GM18873 (cell line): ENCODE measurements at regions not wholly inside any gene's neighbourhood (a gene's known extent, or its start where the extent isn't known, plus 50 kb on each side); places are given as distances from the start of the nearest gene placed in this dataset.
"Not testable (repeated sequence)": the region's sequence is repeated elsewhere in the genome, so short reads cannot be mapped to it uniquely, and the experiment has no call there.

ENCODE experiments used
- ATAC-seq: cut with Tn5 transposase; IDR thresholded peaks from one replicate; pipeline ENCODE4 v1.9.1; 2021; ENCODE audit warnings: mild to moderate bottlenecking, moderate library complexity, moderate number of reproducible peaks; ENCODE audit not compliant: unreplicated experiment, low FRiP score

DNA sequence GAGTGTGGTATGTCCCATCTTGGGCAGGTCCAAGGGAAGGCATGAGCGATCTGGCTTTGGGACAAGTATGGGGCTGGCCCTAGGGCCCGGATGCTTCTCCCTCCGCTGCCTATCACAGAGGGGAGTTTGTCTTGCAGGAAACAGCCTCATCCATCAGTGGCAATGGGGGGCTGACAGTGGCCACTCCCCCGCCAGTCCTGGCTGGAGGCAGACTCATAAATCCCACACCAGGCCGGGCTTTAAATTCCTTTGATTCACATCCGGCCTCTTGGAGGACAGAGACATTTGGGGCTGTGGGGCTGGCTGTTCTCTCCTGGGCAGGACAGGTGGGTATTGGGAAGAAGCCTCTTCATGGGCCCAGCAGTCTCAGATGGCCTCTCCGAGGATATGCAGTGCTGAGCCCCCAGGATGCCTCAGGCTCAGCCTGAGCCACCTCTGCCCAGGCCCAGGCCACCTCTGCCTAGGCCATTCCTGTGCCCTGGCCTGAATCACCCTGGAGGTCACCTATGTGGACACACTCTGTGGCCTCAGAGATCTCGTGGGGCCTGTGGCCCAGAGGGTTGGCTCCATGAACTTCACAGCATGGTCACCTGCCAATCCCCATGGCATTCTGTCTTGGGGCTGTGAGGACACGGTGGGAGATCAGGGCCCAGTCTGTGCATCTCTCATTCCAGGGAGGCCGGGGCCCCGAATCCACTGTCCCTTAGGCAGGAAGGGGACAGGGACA is 84.2 kb upstream of the GOLGA6L4 start:
- ATAC-seq: no peak

DNA sequence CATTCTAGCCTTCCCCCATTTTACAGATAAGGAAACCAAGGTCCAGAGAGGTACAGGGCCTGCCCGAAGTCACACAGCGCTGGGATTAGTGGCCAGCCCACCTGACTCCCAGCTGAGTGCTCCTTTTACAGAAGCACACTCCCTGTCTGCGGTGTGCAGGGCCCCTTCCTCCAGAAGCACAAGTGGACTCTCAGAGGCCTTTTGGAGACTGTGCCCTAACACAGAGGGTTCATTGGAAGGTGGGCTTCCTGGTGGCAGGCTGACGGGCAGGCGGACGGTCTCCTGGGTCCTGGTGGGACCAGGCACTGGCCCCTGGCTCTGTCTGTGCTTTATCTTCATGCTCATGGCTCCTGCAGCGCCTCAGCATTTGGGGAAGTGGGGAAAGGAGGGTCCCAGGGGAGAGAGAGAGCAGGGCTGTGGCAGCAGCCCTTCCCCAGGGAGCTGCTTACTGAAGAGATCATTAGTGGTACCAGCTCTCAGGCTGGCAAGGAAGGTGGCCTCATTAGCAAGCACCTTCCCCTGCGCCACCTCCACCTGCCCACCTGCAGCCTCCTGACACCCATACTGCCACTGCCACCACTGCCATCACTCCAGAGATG is 83.1 kb upstream of the GOLGA6L4 start:
- ATAC-seq: not testable (repeated sequence)

DNA sequence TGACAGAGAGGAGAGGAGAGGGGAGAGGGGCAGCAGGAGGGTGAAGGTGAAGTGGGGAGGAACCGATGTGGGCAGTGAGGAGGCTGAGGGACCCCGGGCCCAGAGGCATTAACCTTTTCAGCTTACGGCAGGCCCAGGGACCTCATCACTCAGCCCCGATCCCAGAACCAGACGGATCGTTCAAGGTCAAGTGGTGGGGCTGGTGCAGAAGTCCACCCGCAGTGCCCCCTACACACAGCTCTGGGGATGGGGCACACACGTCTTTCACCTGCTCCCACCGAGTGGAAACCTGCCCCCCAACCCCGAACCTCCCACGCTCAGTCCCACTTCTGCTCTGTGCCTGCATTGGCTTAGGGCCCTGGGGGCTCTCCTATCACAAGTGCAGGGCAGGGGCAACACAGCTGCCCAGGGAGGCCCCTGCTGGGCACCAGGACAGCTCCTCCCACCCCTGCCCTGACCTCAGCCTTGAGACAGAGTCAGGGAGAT is 81.9 kb upstream of the GOLGA6L4 start:
- ATAC-seq: not testable (repeated sequence)

DNA sequence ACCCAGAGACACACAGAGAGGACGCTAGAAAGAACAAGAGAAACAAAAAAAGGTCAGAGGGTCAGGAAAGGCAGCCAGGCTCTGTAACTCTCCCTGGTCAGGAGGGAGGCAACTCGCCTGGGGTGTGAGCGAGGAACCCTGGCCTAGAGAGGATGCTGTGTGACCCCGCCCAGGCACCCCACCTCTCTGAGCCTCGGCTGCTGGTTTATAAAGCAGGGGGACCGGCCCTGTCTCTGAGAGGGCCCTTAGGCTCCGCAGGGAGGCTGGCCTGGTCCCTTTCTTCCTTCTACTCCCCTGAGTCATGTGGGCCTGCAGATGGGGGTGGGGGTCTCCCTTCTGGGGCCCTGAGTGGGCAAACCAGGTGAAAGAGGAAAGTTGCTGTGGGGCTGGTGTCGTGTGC is 81.3 kb upstream of the GOLGA6L4 start:
- ATAC-seq: not testable (repeated sequence)

DNA sequence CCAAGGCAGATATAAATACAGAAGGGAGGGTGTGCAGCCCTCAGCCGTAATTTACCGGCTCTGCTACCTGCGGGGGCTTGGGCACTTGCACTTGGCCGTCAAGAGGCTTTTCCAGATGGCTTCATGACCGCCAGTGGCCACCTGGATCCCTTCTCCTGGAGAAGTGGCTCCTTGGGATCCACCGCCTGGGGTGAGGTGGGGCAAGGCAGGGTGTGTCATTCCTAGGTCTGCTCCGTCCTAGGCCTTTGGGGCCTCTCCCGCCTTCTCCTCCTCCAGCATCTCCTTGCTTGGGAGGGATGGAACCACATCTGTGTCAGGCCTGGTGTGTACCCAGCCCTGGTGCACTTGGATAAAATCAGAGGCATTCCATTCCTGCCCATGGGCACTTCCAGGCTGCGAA is 80.8 kb upstream of the GOLGA6L4 start:
- ATAC-seq: not testable (repeated sequence)

DNA sequence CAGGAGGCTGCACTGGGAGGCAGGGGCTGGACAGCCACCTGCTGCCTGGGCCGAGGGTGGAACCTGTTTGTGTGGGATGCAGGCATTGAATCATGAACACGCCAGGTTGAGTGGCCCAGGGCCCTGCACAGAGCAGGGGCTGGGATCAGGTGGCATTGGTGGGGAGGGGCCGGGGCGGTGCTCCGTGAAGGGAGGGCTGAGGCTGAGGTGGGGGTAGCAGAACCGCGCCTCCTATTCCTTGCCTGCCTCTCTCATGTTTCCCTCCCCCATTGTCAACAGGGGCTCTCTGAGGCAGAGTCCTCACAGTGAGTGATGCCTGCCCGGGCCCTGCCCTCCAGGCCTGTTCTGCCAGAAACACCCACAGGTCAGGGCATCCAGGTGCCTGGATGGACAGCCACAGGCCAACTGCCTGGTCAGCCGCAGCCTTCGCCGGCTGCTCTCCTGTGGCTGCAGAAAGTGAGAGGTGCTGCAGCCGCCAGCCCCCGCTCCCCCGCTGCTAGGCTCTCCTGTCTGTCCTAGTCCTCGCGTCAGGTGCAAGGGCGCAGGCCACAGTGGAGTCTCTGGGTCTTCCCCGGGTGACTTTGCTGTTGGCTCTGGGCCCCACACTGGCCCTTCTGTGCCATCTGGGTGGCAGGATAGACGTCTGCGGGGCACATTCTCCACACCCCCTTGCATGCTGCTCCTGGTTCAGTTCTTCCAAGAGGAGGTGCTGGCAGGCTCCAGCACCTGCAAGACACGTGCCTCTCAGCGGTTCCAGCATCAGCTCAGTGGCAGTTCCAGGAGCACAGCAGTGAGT is 79.6 kb upstream of the GOLGA6L4 start:
- ATAC-seq: not testable (repeated sequence)

DNA sequence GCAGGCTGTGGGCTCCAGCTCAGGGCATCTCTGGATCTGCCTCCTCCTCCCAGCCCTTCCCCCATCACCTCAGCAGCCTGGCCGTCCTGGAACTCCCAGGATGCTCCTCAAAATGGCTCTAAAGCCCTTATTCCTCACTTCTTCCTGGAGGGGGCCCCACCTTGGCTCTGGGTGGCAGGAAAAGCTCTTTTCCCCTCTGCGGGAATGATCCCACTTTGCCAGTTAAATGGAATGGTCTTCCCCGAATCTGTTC is 79.1 kb upstream of the GOLGA6L4 start:
- ATAC-seq: not testable (repeated sequence)

DNA sequence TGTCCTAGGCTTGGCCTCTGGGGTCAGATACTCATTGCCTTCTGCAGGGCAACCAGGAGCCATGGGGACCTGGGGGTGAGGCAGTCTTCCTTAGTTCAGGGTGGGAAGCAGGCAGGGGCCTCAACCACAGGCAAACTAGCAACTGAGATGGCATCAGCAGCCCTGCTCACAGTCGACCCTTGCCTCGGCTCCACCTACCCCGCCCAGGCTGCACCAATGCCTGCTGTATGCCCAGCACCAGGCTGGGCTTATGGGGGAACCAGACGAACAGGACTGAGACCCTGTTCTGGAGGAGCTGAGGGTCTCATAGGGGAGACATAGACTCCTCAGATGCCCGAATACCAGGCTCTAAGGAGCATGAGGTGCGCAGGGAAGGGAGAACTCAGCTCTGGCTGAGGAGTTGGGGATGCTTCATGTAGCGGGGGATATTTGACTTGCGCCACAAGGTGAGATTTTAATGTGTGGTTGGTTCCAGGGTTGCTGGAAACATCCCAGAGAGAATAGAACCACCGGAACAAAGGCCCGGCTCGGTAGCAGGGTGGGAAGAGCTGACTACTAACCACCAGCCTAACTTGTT is 78.4 kb upstream of the GOLGA6L4 start:
- ATAC-seq: not testable (repeated sequence)

DNA sequence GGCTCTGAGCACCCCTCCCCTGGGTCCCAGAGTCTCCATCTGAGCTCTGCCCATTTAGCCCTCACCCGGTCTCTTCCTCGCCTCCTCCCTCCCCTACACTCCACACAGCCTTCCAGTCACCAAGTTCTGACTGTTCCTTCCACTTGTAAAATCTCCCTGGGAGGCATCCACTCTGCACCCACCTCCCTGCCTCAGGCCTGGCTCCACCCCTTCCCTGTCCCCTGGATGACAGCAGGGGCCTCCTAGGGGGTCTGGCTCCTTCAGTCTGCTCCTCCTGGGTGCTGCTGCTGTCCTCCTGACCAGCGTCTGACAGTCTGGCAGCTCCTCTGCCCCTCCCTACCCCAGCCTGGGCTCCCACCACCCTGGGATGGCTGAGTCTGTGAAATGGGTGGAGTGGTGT is 77.7 kb upstream of the GOLGA6L4 start:
- ATAC-seq: not testable (repeated sequence)

DNA sequence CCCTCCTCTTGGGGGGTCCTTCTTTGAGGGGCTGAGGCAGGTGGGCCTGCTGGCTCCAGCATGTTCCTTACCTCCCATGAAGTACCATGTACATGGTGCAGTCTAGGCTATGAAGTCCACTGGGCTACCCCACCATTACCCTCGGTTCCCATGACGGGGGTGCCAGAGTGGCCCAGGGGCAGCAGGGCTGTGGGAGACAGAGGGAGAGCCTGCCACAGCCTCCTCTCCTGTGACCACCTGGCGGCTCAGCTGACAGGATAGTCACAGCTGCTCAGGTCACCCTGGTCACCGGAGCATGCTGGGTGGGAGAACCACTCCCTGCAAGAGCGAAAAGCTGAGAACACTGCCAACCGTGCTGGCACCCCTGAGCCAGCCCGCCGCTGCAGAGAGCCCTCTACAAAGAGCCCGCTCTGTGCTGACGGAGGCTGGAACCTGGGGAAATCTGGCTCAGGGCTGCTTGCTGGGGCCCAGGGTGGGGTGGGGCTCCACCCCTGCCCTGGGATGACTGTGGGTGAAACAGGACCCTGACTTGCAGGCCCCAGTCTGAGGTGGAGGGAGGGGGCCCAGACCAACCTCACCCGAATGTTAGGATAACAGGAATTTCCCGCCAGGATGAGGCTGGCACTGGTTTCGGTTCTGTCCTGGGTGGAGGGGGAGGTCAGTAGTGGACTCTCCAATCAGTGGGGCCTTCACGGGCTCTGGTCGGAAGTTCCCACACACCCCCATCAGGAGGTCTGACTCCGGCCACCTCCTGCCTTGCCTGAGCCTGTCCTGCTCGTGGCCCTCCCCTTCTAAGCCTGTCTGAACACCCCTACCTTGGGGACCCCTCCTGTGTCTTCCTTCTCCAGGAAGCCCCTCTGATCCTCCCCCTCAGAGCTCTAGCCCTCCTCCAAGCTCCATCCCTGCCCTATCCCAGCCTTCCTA is 76.0 kb upstream of the GOLGA6L4 start:
- ATAC-seq: not testable (repeated sequence)

DNA sequence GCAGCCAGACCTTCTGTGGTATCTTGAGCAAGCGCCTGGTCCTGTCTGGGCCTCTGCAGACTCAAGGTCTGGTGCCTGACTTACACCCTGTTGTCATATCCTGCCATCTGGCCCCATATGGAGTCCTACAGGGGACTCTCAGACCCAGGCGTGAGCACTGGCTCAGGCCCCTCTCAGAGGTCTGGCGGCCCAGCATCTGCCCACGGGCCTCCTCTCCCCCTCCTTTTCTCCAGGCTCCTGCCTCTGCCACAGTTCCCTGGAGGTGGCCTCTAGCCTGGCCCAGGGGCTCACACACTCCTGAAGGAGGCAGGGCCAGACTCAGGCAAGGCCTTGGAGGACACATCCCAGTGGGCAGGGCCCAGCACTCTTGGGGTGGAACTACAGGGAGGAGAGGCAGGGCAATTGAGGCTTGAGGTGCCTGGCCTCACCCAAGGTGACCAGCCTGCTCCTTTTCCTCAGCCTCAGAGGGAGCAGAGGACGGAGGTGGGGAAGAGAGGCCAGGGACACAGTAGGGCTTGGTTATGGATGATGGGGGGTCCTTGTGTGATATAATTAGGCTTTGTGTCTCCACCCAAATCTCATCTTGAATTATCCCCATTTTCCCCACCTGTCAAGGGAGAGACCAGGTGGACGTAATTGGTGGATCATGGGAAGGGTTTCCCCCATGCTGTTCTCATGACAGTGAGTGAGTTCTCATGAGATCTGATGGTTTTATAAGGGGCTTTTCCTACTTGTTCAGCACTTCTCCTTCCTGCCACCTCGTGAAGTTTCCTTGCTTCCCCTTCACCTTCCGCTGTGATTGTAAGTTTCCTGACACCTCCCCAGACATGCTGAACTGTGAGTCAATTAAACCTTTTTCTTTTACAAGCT is 70.9 kb upstream of the GOLGA6L4 start:
- not testable (repeated sequence) for ATAC-seq

DNA sequence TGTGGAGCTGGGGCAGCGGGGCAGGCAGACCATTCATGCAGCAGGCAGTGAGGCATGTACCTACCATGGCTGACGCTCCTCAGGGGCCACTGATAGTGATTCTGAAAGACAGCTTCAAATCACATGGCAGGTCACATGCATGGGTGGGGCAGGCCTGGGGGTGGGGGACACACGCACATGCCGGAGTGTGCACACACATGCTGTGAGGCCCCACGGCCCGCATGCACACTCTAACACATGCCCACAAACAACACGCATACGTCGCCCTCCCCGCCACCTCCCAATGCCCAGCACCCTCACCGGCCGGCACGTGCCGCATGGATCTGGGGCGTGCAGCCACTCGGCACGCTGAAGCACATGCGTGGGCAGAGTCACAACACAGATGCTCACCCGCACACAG is 65.5 kb upstream of the GOLGA6L4 start:
- not testable (repeated sequence) for ATAC-seq

DNA sequence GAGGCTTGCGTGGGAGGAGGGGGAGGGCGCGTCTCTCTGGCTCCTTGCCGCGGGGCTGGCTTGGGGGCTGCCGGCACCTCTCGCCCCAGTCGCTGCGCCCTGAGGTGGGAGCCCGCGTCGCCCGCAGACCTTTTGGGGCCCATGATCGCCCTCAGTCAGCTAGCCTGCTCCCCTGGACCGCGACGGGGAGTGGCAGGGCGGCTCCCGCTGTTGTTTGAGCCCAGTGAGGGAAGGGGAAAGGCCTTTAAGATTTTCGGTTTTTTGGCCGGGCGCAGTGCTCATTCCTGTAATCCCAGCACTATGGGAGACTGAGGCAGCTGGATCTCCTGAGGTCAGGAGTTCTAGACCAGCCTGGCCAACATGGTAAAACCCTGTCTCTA is 62.4 kb upstream of the GOLGA6L4 start:
- ATAC-seq: not testable (repeated sequence)
